HG03442 (cell line): ENCODE measurements at regions not wholly inside any gene's neighbourhood (a gene's known extent, or its start where the extent isn't known, plus 50 kb on each side); places are given as distances from the start of the nearest gene placed in this dataset.
"Not testable (repeated sequence)": the region's sequence is repeated elsewhere in the genome, so short reads cannot be mapped to it uniquely, and the experiment has no call there.

Source experiments
- ATAC-seq: cut with Tn5 transposase; IDR thresholded peaks from one replicate; pipeline ENCODE4 v1.9.1; 2021; ENCODE audit warnings: mild to moderate bottlenecking, moderate library complexity; ENCODE audit not compliant: unreplicated experiment

GRCh38 chr3:17913359-17913758 is 170.9 kb upstream of the TBC1D5 start:
- ATAC-seq: no peak

- ATAC-seq: no peak
Observed at GRCh38 chr3:17911986-17912760, 169.7 kb upstream of the TBC1D5 start.

- ATAC-seq: no peak
Observed at GRCh38 chr3:17910922-17911321, 168.5 kb upstream of the TBC1D5 start.

GRCh38 chr3:17909714-17910113 is 167.3 kb upstream of the TBC1D5 start:
- ATAC-seq: no peak

GRCh38 chr3:17908399-17909191 is 166.2 kb upstream of the TBC1D5 start:
- no peak for ATAC-seq

GRCh38 chr3:17905996-17906395 is 163.6 kb upstream of the TBC1D5 start:
- no peak for ATAC-seq

- ATAC-seq: peak; percentile 82
Observed at GRCh38 chr3:17901893-17902292, 159.5 kb upstream of the TBC1D5 start.

GRCh38 chr3:17894434-17895060 is 152.1 kb upstream of the TBC1D5 start:
- ATAC-seq: no peak

GRCh38 chr3:17891139-17891856 is 148.9 kb upstream of the TBC1D5 start:
- no peak for ATAC-seq

GRCh38 chr3:17885986-17886385 is 143.6 kb upstream of the TBC1D5 start:
- no peak for ATAC-seq

- no peak for ATAC-seq
Observed at GRCh38 chr3:17882981-17883380, 140.6 kb upstream of the TBC1D5 start.

GRCh38 chr3:17877299-17877698 is 134.9 kb upstream of the TBC1D5 start:
- ATAC-seq: no peak

GRCh38 chr3:17874636-17875035 is 132.2 kb upstream of the TBC1D5 start:
- no peak for ATAC-seq

- ATAC-seq: no peak
Observed at GRCh38 chr3:17872457-17872856, 130.0 kb upstream of the TBC1D5 start.

GRCh38 chr3:17865631-17866030 is 123.2 kb upstream of the TBC1D5 start:
- no peak for ATAC-seq

GRCh38 chr3:17861476-17861875 is 119.0 kb upstream of the TBC1D5 start:
- ATAC-seq: no peak

GRCh38 chr3:17860840-17861471 is 118.5 kb upstream of the TBC1D5 start:
- ATAC-seq: not testable (repeated sequence)

GRCh38 chr3:17852217-17852616 is 109.8 kb upstream of the TBC1D5 start:
- peak; percentile 92 for ATAC-seq

GRCh38 chr3:17850448-17850847 is 108.0 kb upstream of the TBC1D5 start:
- ATAC-seq: no peak

GRCh38 chr3:17848102-17848501 is 105.7 kb upstream of the TBC1D5 start:
- ATAC-seq: no peak

- no peak for ATAC-seq
Observed at GRCh38 chr3:17847156-17847555, 104.7 kb upstream of the TBC1D5 start.
